Parathyroid adenoma (tissue), 2 donors: ENCODE measurements at regions not wholly inside any gene's neighbourhood (a gene's known extent, or its start where the extent isn't known, plus 50 kb on each side); places are given as distances from the start of the nearest gene placed in this dataset.

ENCODE experiments used
- H2AFZ ChIP-seq: fragments of 300-600 bp; sonication (generic); one replicate; pipeline ENCODE4 v1.7.0; 2017; ENCODE audit warnings: antibody characterized with exemption, mild to moderate bottlenecking
- H3K27ac ChIP-seq: fragments of 300-600 bp; sonication (generic); one replicate; pipeline ENCODE4 v1.7.0; 2017
- H3K27me3 ChIP-seq: fragments of 300-600 bp; sonication (generic); one replicate; pipeline ENCODE4 v1.7.0; 2017; ENCODE audit warnings: low read length; ENCODE audit not compliant: control insufficient read depth, insufficient read depth
- H3K36me3 ChIP-seq: fragments of 300-600 bp; sonication (generic); one replicate; pipeline ENCODE4 v1.7.0; 2017; ENCODE audit warnings: low read length; ENCODE audit not compliant: control insufficient read depth, insufficient read depth
- H3K4me1 ChIP-seq: fragments of 300-600 bp; sonication (generic); one replicate; pipeline ENCODE4 v1.7.0; 2017; ENCODE audit warnings: control low read depth
- H3K4me2 ChIP-seq: fragments of 300-600 bp; sonication (generic); one replicate; pipeline ENCODE4 v1.7.0; 2017; ENCODE audit warnings: low read length
- H3K4me3 ChIP-seq: fragments of 300-600 bp; sonication (generic); one replicate; pipeline ENCODE4 v1.7.0; 2017; ENCODE audit warnings: low read depth, low read length
- H3K79me2 ChIP-seq: fragments of 300-600 bp; sonication (generic); one replicate; pipeline ENCODE4 v1.7.0; 2017; ENCODE audit warnings: control low read depth
- H3K9ac ChIP-seq: fragments of 300-600 bp; sonication (generic); one replicate; pipeline ENCODE4 v1.7.0; 2017; ENCODE audit warnings: mild to moderate bottlenecking
- H3K9me3 ChIP-seq: fragments of 300-600 bp; sonication (generic); one replicate; pipeline ENCODE4 v1.7.0; 2017; ENCODE audit warnings: low read length; ENCODE audit not compliant: control insufficient read depth
- CTCF ChIP-seq: fragments of 300-600 bp; sonication (generic); IDR thresholded peaks from one replicate; pipeline ENCODE4 v1.7.0; 2017; ENCODE audit warnings: antibody characterized with exemption, mild to moderate bottlenecking
- donor health status: primary hyperparathyroidism.

GRCh38 chr9:134234001-134234660 lies 69.8 kb upstream of the RNU6ATAC start:
- no peaks in the 10 kb centered on the region for H3K36me3 ChIP-seq
- no peak overlapping the region for H3K4me3 ChIP-seq
- H3K27ac ChIP-seq, result no peak overlapping the region
- no peak for TF ChIP-seq CTCF
- H3K9me3 ChIP-seq, result no peaks in the 10 kb centered on the region
- H3K4me1 ChIP-seq, result peaks cover 4% of the 10 kb centered on the region
- no peak overlapping the region for H3K4me2 ChIP-seq
- H3K27me3 ChIP-seq, result no peaks in the 10 kb centered on the region
- H2AFZ ChIP-seq, result no peak overlapping the region
- H3K79me2 ChIP-seq, result no peaks in the 10 kb centered on the region
- H3K9ac ChIP-seq, result no peak overlapping the region

GRCh38 chr9:134234687-134235359 lies 70.5 kb upstream of the RNU6ATAC start:
- no peaks in the 10 kb centered on the region for H3K9me3 ChIP-seq

GRCh38 chr9:134235366-134235765 lies 71.0 kb upstream of the RNU6ATAC start:
- no peaks in the 10 kb centered on the region for H3K9me3 ChIP-seq
- no peak overlapping the region for H3K9ac ChIP-seq
- peaks cover 4% of the 10 kb centered on the region for H3K4me1 ChIP-seq
- H3K27ac ChIP-seq, result no peak overlapping the region
- H3K4me2 ChIP-seq, result no peak overlapping the region
- no peaks in the 10 kb centered on the region for H3K27me3 ChIP-seq
- no peak overlapping the region for H2AFZ ChIP-seq
- no peaks in the 10 kb centered on the region for H3K79me2 ChIP-seq
- H3K36me3 ChIP-seq, result no peaks in the 10 kb centered on the region
- H3K4me3 ChIP-seq, result no peak overlapping the region
- no peak for TF ChIP-seq CTCF

More at GRCh38 chr9:134234687-134235359, 70.5 kb upstream of the RNU6ATAC start:
- H3K4me3 ChIP-seq, result no peak overlapping the region
- no peaks in the 10 kb centered on the region for H3K36me3 ChIP-seq
- no peaks in the 10 kb centered on the region for H3K27me3 ChIP-seq
- TF ChIP-seq CTCF, result no peak
- no peak overlapping the region for H2AFZ ChIP-seq
- no peak overlapping the region for H3K9ac ChIP-seq
- H3K27ac ChIP-seq, result no peak overlapping the region
- H3K79me2 ChIP-seq, result no peaks in the 10 kb centered on the region
- H3K4me2 ChIP-seq, result no peak overlapping the region
- peaks cover 4% of the 10 kb centered on the region for H3K4me1 ChIP-seq

- Histone ChIP-seq H3K27ac (no peak overlapping the region), H3K27me3 (no peaks in the 10 kb centered on the region), H2AFZ (no peak overlapping the region), H3K9ac (no peak overlapping the region), H3K4me1 (peaks cover 3% of the 10 kb centered on the region), H3K4me2 (no peak overlapping the region), H3K4me3 (no peak overlapping the region), H3K36me3 (no peaks in the 10 kb centered on the region), H3K9me3 (no peaks in the 10 kb centered on the region), H3K79me2 (no peaks in the 10 kb centered on the region)
- TF ChIP-seq CTCF, result no peak
Observed at GRCh38 chr9:134236001-134236421, 71.6 kb upstream of the RNU6ATAC start.
